Upper lobe of left lung (tissue), 6 donors: ENCODE measurements at regions not wholly inside any gene's neighbourhood (a gene's known extent, or its start where the extent isn't known, plus 50 kb on each side); places are given as distances from the start of the nearest gene placed in this dataset.

Source experiments
- ATAC-seq, 2 donors: fragments of 200-7000 bp; cut with Tn5 transposase; one replicate each; pipeline ENCODE4 v1.9.1; 2022; ENCODE audit warnings: mild to moderate bottlenecking in 2 of 2, moderate library complexity in 2 of 2; ENCODE audit not compliant: low FRiP score in 2 of 2
- DNase-seq, 2 donors: peaks; one replicate each; pipeline ENCODE4 v3.0.0-alpha.2; 2019 to 2020
- H3K27ac ChIP-seq, 4 donors: fragments of 200-600 bp; sonication (generic); one replicate each; pipeline ENCODE4 v1.5.1; 2016 to 2019
- H3K27me3 ChIP-seq, 4 donors: fragments of 200-600 bp; sonication (generic); one replicate each; pipeline ENCODE4 v1.5.1; 2017 to 2019
- H3K36me3 ChIP-seq, 4 donors: fragments of 200-600 bp; sonication (generic); one replicate each; pipeline ENCODE4 v1.5.1; 2016 to 2019
- H3K4me1 ChIP-seq, 4 donors: fragments of 200-600 bp; sonication (generic); one replicate each; pipeline ENCODE4 v1.5.1; 2018 to 2019
- H3K4me3 ChIP-seq, 4 donors: fragments of 200-600 bp; sonication (generic); one replicate each; pipeline ENCODE4 v1.5.1; 2017 to 2019; ENCODE audit warnings: mild to moderate bottlenecking in 2 of 4, moderate library complexity in 1 of 4
- H3K9me3 ChIP-seq, 4 donors: fragments of 200-600 bp; sonication (generic); one replicate each; pipeline ENCODE4 v1.5.1; 2018 to 2019
- CTCF ChIP-seq, 6 experiments: fragments of 450-650 bp in 4 of 6; fragments of 200-600 bp in 2 of 6; sonication (generic) in 2 of 6; IDR thresholded peaks; one replicate each; pipeline ENCODE4 v1.5.1; 2016 to 2019; ENCODE audit warnings: antibody characterized with exemption in 6 of 6
- EP300 ChIP-seq, 4 donors: sonication (generic); formaldehyde crosslinking; IDR thresholded peaks; one replicate each; pipeline ENCODE4 v1.5.1; 2017; ENCODE audit warnings: antibody characterized with exemption in 4 of 4, control low read depth in 2 of 4
- POLR2A ChIP-seq, 4 donors: fragments of 450-650 bp; IDR thresholded peaks; one replicate each; pipeline ENCODE4 v1.5.1; 2016 to 2017; ENCODE audit warnings: antibody characterized with exemption in 4 of 4, mild to moderate bottlenecking in 2 of 4
- POLR2AphosphoS5 ChIP-seq, 2 donors: sonication (generic); formaldehyde crosslinking; IDR thresholded peaks; one replicate each; pipeline ENCODE4 v1.5.1; 2017; ENCODE audit warnings: antibody characterized with exemption in 2 of 2
- WGBS, 2 donors: methylation state at CpG; one replicate each; pipeline ENCODE4 v1.1.5; 2017 to 2018; 5-methylcytosine and 5-hydroxymethylcytosine counted together
- donor health status: DM: no; HTN: no; CAD: no; lungs with moderate emphysema.
- donor health status: DM: no; HTN: yes; CAD: no; lungs with severe emphysema.

- WGBS, 2 donors, result 100% methylated on average over 1 of the region's 1 CpG
- H3K27ac ChIP-seq, result no peak overlapping the region
- H3K27me3 ChIP-seq, result no peaks in the 10 kb centered on the region
- TF ChIP-seq POLR2A (IDR thresholded peaks at IDR 0.05) (no peak), CTCF (IDR thresholded peaks at IDR 0.05) (no peak), POLR2AphosphoS5 (IDR thresholded peaks at IDR 0.05) (no peak), EP300 (IDR thresholded peaks at IDR 0.05) (no peak)
- H3K4me3 ChIP-seq, result no peak overlapping the region
- H3K36me3 ChIP-seq, result no peaks in the 10 kb centered on the region
- H3K4me1 ChIP-seq, result no peaks in the 10 kb centered on the region
- no peaks in the 10 kb centered on the region for H3K9me3 ChIP-seq
- DNase-seq (no peak), ATAC-seq (no peak)
Measured at GRCh38 chr2:195338856-195339255, 318.2 kb upstream of the SLC39A10 start.

GRCh38 chr2:195337597-195337996, 319.4 kb upstream of the SLC39A10 start:
- 42 to 55% methylated on average over 2 of the region's 2 CpGs for WGBS, 2 donors
- Histone ChIP-seq H3K4me3 (no peak overlapping the region), H3K27ac (no peak overlapping the region), H3K4me1 (no peaks in the 10 kb centered on the region), H3K27me3 (no peaks in the 10 kb centered on the region), H3K36me3 (no peaks in the 10 kb centered on the region), H3K9me3 (no peaks in the 10 kb centered on the region)
- TF ChIP-seq POLR2A (IDR thresholded peaks at IDR 0.05), result no peak
- TF ChIP-seq POLR2AphosphoS5 (IDR thresholded peaks at IDR 0.05), result no peak
- no peak for TF ChIP-seq CTCF (IDR thresholded peaks at IDR 0.05)
- TF ChIP-seq EP300 (IDR thresholded peaks at IDR 0.05), result no peak
- DNase-seq (no peak), ATAC-seq (no peak)

GRCh38 chr2:195333869-195334268, 323.2 kb upstream of the SLC39A10 start:
- TF ChIP-seq CTCF (IDR thresholded peaks at IDR 0.05), result no peak
- no peak for TF ChIP-seq POLR2A (IDR thresholded peaks at IDR 0.05)
- no peak for TF ChIP-seq EP300 (IDR thresholded peaks at IDR 0.05)
- no peak for TF ChIP-seq POLR2AphosphoS5 (IDR thresholded peaks at IDR 0.05)
- Histone ChIP-seq H3K4me1 (no peaks in the 10 kb centered on the region), H3K4me3 (no peak overlapping the region), H3K27ac (no peak overlapping the region), H3K27me3 (no peaks in the 10 kb centered on the region), H3K9me3 (peaks cover 0 to 4% (median 1%) of the 10 kb centered on the region in 4 donors), H3K36me3 (no peaks in the 10 kb centered on the region)
- no peak for DNase-seq
- no peak for ATAC-seq

GRCh38 chr2:195331966-195332365, 325.1 kb upstream of the SLC39A10 start:
- Histone ChIP-seq H3K4me3 (no peak overlapping the region), H3K4me1 (no peaks in the 10 kb centered on the region), H3K27me3 (no peaks in the 10 kb centered on the region), H3K36me3 (no peaks in the 10 kb centered on the region), H3K27ac (no peak overlapping the region), H3K9me3 (peaks cover 0 to 4% (median 1%) of the 10 kb centered on the region in 4 donors)
- ATAC-seq (no peak), DNase-seq (no peak)
- WGBS, 2 donors, result 78 to 80% methylated on average over 2 of the region's 2 CpGs
- no peak for TF ChIP-seq CTCF (IDR thresholded peaks at IDR 0.05)
- TF ChIP-seq EP300 (IDR thresholded peaks at IDR 0.05), result no peak
- TF ChIP-seq POLR2A (IDR thresholded peaks at IDR 0.05), result no peak
- TF ChIP-seq POLR2AphosphoS5 (IDR thresholded peaks at IDR 0.05), result no peak

- WGBS, 2 donors, result 42 to 67% methylated on average over 1 of the region's 1 CpG
- ATAC-seq, result no peak
- H3K4me3 ChIP-seq, result no peak overlapping the region
- H3K9me3 ChIP-seq, result peaks cover 0 to 4% (median 1%) of the 10 kb centered on the region in 4 donors
- no peaks in the 10 kb centered on the region for H3K27me3 ChIP-seq
- no peak for TF ChIP-seq CTCF (IDR thresholded peaks at IDR 0.05)
- no peak for TF ChIP-seq POLR2AphosphoS5 (IDR thresholded peaks at IDR 0.05)
- TF ChIP-seq EP300 (IDR thresholded peaks at IDR 0.05), result no peak
- TF ChIP-seq POLR2A (IDR thresholded peaks at IDR 0.05), result no peak
- H3K27ac ChIP-seq, result no peak overlapping the region
- no peak for DNase-seq
- H3K4me1 ChIP-seq, result no peaks in the 10 kb centered on the region
- no peaks in the 10 kb centered on the region for H3K36me3 ChIP-seq
Measured at GRCh38 chr2:195331129-195331528, 325.9 kb upstream of the SLC39A10 start.
